HCT116 (cell line): ENCODE measurements at regions not wholly inside any gene's neighbourhood (a gene's known extent, or its start where the extent isn't known, plus 50 kb on each side); places are given as distances from the start of the nearest gene placed in this dataset.

Experiments
- ATAC-seq: fragments of 200-7000 bp; cut with Tn5 transposase; 2 replicates; pipeline ENCODE4 v1.9.1; 2020; ENCODE audit warnings: mild to moderate bottlenecking, moderate library complexity
- BruUV-seq: library from RNA; stranded (reverse); fragments of 400-500 nt; replicated peaks from 2 replicates; lab custom pipeline; 2021; lab: Mats Ljungman, UMichigan
- CTCF ChIA-PET: fragments of 300-600 bp; sonication (Branson Sonifier 250); formaldehyde crosslinking; loops from one replicate; lab custom pipeline; 2021; ENCODE audit warnings: antibody characterized with exemption; lab: Charles Lee
- POLR2A ChIA-PET: fragments of 300-600, 350-600 bp; sonication (Branson Sonifier 250); formaldehyde crosslinking; loops from one replicate; lab custom pipeline; 2021; ENCODE audit warnings: antibody characterized with exemption; lab: Charles Lee
- RAD21 ChIA-PET, 2 experiments: fragments of 300-600 bp; sonication (Branson Sonifier 250); formaldehyde crosslinking; loops; one replicate each; lab custom pipeline; 2023; ENCODE audit warnings: low total read pairs in 2 of 2; ENCODE audit not compliant: uncharacterized antibody in 2 of 2, unreplicated experiment in 2 of 2, low non-redundant PET in 1 of 2; lab: Charles Lee
- DNase-seq: peaks from one replicate; pipeline ENCODE4 v3.0.0-alpha.2; 2010; ENCODE audit warnings: low read depth, low spot score
- H2AFZ ChIP-seq: fragments of 200-600 bp; shearing (Covaris generic), sonication (generic); 2 replicates; pipeline ENCODE4 v1.6.1; 2017; ENCODE audit warnings: low read depth, mixed run types, mixed read lengths, antibody characterized with exemption, low read length; ENCODE audit not compliant: poor library complexity, severe bottlenecking
- H3K27ac ChIP-seq: 2 replicates; pipeline ENCODE4 v1.5.1; 2012; ENCODE audit warnings: low read depth, low read length
- H3K27me3 ChIP-seq: fragments of 200-600 bp; sonication (generic); 2 replicates; pipeline ENCODE4 v1.6.1; 2016; ENCODE audit warnings: mixed run types, low read length, mixed read lengths; ENCODE audit not compliant: insufficient read depth
- H3K36me3 ChIP-seq, 2 experiments: fragments of 200-500 bp in 1 of 2; fragments of 200-600 bp in 1 of 2; sonication (Bioruptor generic) in 1 of 2; sonication (generic) in 1 of 2; 2 replicates each; pipeline versions ENCODE4 v1.5.1 to v1.6.1; 2014 to 2016; ENCODE audit warnings: low read length in 2 of 2, inconsistent platforms in 1 of 2, mixed read lengths in 1 of 2, mixed run types in 1 of 2; ENCODE audit not compliant: insufficient read depth in 2 of 2, control insufficient read depth in 1 of 2
- H3K4me1 ChIP-seq, 2 experiments: fragments of 200-600 bp in 1 of 2; sonication (generic) in 1 of 2; 2 replicates each; pipeline versions ENCODE4 v1.5.1 to v1.6.1; 2012 to 2017; ENCODE audit warnings: low read length in 2 of 2, inconsistent platforms in 1 of 2, mild to moderate bottlenecking in 1 of 2, mixed read lengths in 1 of 2, mixed run types in 1 of 2, moderate library complexity in 1 of 2; ENCODE audit not compliant: insufficient read depth in 2 of 2, control insufficient read depth in 1 of 2
- H3K4me2 ChIP-seq: fragments of 200-600 bp; sonication (generic); 2 replicates; pipeline ENCODE4 v1.6.1; 2017; ENCODE audit warnings: mixed run types, low read length, mixed read lengths
- H3K4me3 ChIP-seq, 2 experiments: fragments of 200-600 bp in 1 of 2; sonication (generic) in 1 of 2; replicated peaks in 1 of 2; 2 replicates each; pipeline ENCODE4 v1.5.1; 2011 to 2016; ENCODE audit warnings: low read length in 2 of 2, control low read depth in 1 of 2, low read depth in 1 of 2, mild to moderate bottlenecking in 1 of 2, mixed read lengths in 1 of 2, mixed run types in 1 of 2
- H3K79me2 ChIP-seq: fragments of 200-600 bp; sonication (generic); 2 replicates; pipeline ENCODE4 v1.6.1; 2017; ENCODE audit warnings: mild to moderate bottlenecking, mixed run types, low read length, moderate library complexity, mixed read lengths; ENCODE audit not compliant: insufficient read depth
- H3K9ac ChIP-seq: fragments of 200-600 bp; sonication (generic); 2 replicates; pipeline ENCODE4 v1.6.1; 2016; ENCODE audit warnings: low read length, mixed read lengths
- H3K9me2 ChIP-seq: fragments of 200-600 bp; sonication (generic), shearing (Covaris generic); 2 replicates; pipeline ENCODE4 v1.6.1; 2017; ENCODE audit warnings: mixed run types, mild to moderate bottlenecking, moderate library complexity; ENCODE audit not compliant: insufficient read depth
- H3K9me3 ChIP-seq, 2 experiments: fragments of 200-500 bp in 1 of 2; fragments of 200-600 bp in 1 of 2; sonication (Bioruptor generic) in 1 of 2; sonication (generic) in 1 of 2; 2 replicates each; pipeline ENCODE4 v1.6.1; 2014 to 2017; ENCODE audit warnings: low read length in 2 of 2, mixed read lengths in 2 of 2, inconsistent platforms in 1 of 2, low read depth in 1 of 2, mild to moderate bottlenecking in 1 of 2, mixed run types in 1 of 2, moderate library complexity in 1 of 2; ENCODE audit not compliant: control insufficient read depth in 1 of 2, insufficient read depth in 1 of 2
- H4K20me1 ChIP-seq: fragments of 200-600 bp; sonication (generic), shearing (Covaris generic); 2 replicates; pipeline ENCODE4 v1.6.1; 2017; ENCODE audit warnings: mixed run types, mild to moderate bottlenecking, moderate library complexity; ENCODE audit not compliant: insufficient read depth
- ATF3 ChIP-seq: IDR thresholded peaks from 2 replicates; pipeline ENCODE4 v1.6.1; 2012
- CBX3 ChIP-seq: IDR thresholded peaks from 2 replicates; pipeline ENCODE4 v1.6.1; 2012; ENCODE audit warnings: low read depth
- EGR1 ChIP-seq: IDR thresholded peaks from 2 replicates; pipeline ENCODE4 v1.6.1; 2012; ENCODE audit warnings: low read depth
- ELF1 ChIP-seq: IDR thresholded peaks from 2 replicates; pipeline ENCODE4 v1.6.1; 2012; ENCODE audit warnings: low read depth, borderline replicate concordance
- EZH2phosphoT487 ChIP-seq: fragments of 200-600 bp; IDR thresholded peaks from 2 replicates; pipeline ENCODE4 v1.6.1; 2018; ENCODE audit warnings: antibody characterized with exemption, borderline replicate concordance
- FOSL1 ChIP-seq: IDR thresholded peaks from 2 replicates; pipeline ENCODE4 v1.6.1; 2012; ENCODE audit warnings: low read depth
- MAX ChIP-seq: IDR thresholded peaks from 2 replicates; pipeline ENCODE4 v1.6.1; 2012
- POLR2A ChIP-seq: IDR thresholded peaks from 2 replicates; pipeline ENCODE4 v1.7.0; 2011; ENCODE audit warnings: borderline replicate concordance; ENCODE audit not compliant: insufficient read depth, insufficient read length; ENCODE audit errors: extremely low read depth
- REST ChIP-seq: IDR thresholded peaks from 2 replicates; pipeline ENCODE4 v1.6.1; 2012; ENCODE audit warnings: low read depth
- SIN3A ChIP-seq: IDR thresholded peaks from 2 replicates; pipeline ENCODE4 v1.6.1; 2012; ENCODE audit warnings: low read depth
- SP1 ChIP-seq: IDR thresholded peaks from 2 replicates; pipeline ENCODE4 v1.6.1; 2012; ENCODE audit warnings: low read depth
- TCF7L2 ChIP-seq: IDR thresholded peaks from 2 replicates; pipeline ENCODE4 v1.7.0; 2011; ENCODE audit warnings: borderline replicate concordance, inconsistent platforms; ENCODE audit not compliant: insufficient read depth, insufficient read length; ENCODE audit errors: extremely low read depth
- YY1 ChIP-seq: IDR thresholded peaks from 2 replicates; pipeline ENCODE4 v1.6.1; 2011; ENCODE audit warnings: low read length, low read depth, moderate library complexity, mild to moderate bottlenecking; ENCODE audit not compliant: insufficient replicate concordance; ENCODE audit errors: extremely low read depth
- ZBTB33 ChIP-seq: IDR thresholded peaks from 2 replicates; pipeline ENCODE4 v1.6.1; 2011; ENCODE audit warnings: mild to moderate bottlenecking, low read length, moderate library complexity; ENCODE audit not compliant: insufficient replicate concordance; ENCODE audit errors: extremely low read depth
- intact Hi-C: fragments of 100-400 bp; cut with micrococcal nuclease; formaldehyde crosslinking; loops from 2 replicates; pipeline ENCODE4 v1.10.0; 2022

- intact Hi-C loops, result no loop called here
- TF ChIP-seq EZH2phosphoT487 (no peak), EGR1 (no peak), ATF3 (no peak), SIN3A (no peak)
- Histone ChIP-seq H3K4me1 (no peaks in the 10 kb centered on the region), H3K27ac (no peak overlapping the region), H3K79me2 (no peaks in the 10 kb centered on the region), H3K9ac (no peak overlapping the region), H2AFZ (no peak overlapping the region), H3K27me3 (peaks cover 9% of the 10 kb centered on the region), H4K20me1 (no peaks in the 10 kb centered on the region), H3K36me3 (no peaks in the 10 kb centered on the region), H3K4me3 (no peak overlapping the region), H3K4me2 (no peak overlapping the region), H3K9me3 (no peaks in the 10 kb centered on the region), H3K9me2 (no peaks in the 10 kb centered on the region)
- CTCF ChIA-PET, result no interaction called here
- POLR2A ChIA-PET, result no interaction called here
- RAD21 ChIA-PET, result no interaction called here
- DNase-seq (no peak), ATAC-seq (no peak)
- BruUV-seq, result no TSS peak
Measured at GRCh38 chr1:14071581-14071980, 371.6 kb downstream of the PRDM2 start.

GRCh38 chr1:14080653-14081052, 380.7 kb downstream of the PRDM2 start:
- H3K9ac ChIP-seq, result no peak overlapping the region
- CTCF ChIA-PET, result no interaction called here

More at GRCh38 chr1:14080653-14081052, 380.7 kb downstream of the PRDM2 start:
- H4K20me1 ChIP-seq, result no peaks in the 10 kb centered on the region
- ATAC-seq, result no peak
- H3K9me2 ChIP-seq, result no peaks in the 10 kb centered on the region
- H3K79me2 ChIP-seq, result no peaks in the 10 kb centered on the region
- DNase-seq, result no peak
- no peak overlapping the region for H3K27ac ChIP-seq
- TF ChIP-seq MAX (no peak), POLR2A (no peak), YY1 (no peak), FOSL1 (no peak), SP1 (no peak), CBX3 (no peak), TCF7L2 (no peak), REST (no peak), ELF1 (no peak), ZBTB33 (no peak)
- TF ChIP-seq, all 23 proteins: peak for 0
- no peaks in the 10 kb centered on the region for H3K9me3 ChIP-seq
- no peak overlapping the region for H2AFZ ChIP-seq
- ChIA-PET RAD21 (no interaction called here), POLR2A (no interaction called here)
- no TSS peak for BruUV-seq
- no peak overlapping the region for H3K4me3 ChIP-seq
- intact Hi-C loops, result no loop called here
- no peaks in the 10 kb centered on the region for H3K36me3 ChIP-seq
- no peak overlapping the region for H3K4me2 ChIP-seq
- H3K27me3 ChIP-seq, result no peaks in the 10 kb centered on the region; the same call in 1 of the 2 replicates
- H3K4me1 ChIP-seq, result no peaks in the 10 kb centered on the region
